Activated CD4-positive, CD25-positive, alpha-beta regulatory T cell treated with anti-CD3 and anti-CD28 coated beads, Interleukin-2, amount 50 U/mL, for 16 hours (primary cell): ENCODE measurements at regions not wholly inside any gene's neighbourhood (a gene's known extent, or its start where the extent isn't known, plus 50 kb on each side); places are given as distances from the start of the nearest gene placed in this dataset.

Experiments
- DNase-seq: peaks from one replicate; pipeline ENCODE4 v3.0.0-alpha.2; 2020; ENCODE audit warnings: low read depth, low spot score

- no peak for DNase-seq
Measured at GRCh38 chr3:70899816-70900215, 587.4 kb upstream of the MDFIC2 start.

- DNase-seq = no peak
Measured at GRCh38 chr3:70890020-70890394, 577.6 kb upstream of the MDFIC2 start.

- no peak for DNase-seq
Measured at GRCh38 chr3:70889162-70890019, 577.0 kb upstream of the MDFIC2 start.

GRCh38 chr3:70885636-70886035 is 573.2 kb upstream of the MDFIC2 start:
- DNase-seq = no peak

GRCh38 chr3:70882104-70882503 is 569.7 kb upstream of the MDFIC2 start:
- DNase-seq = no peak

GRCh38 chr3:70880421-70880820 is 568.0 kb upstream of the MDFIC2 start:
- no peak for DNase-seq

- DNase-seq = no peak
Measured at GRCh38 chr3:70876154-70876553, 563.7 kb upstream of the MDFIC2 start.

- no peak for DNase-seq
Measured at GRCh38 chr3:70874196-70874595, 561.8 kb upstream of the MDFIC2 start.

- no peak for DNase-seq
Measured at GRCh38 chr3:70873686-70874085, 561.2 kb upstream of the MDFIC2 start.

GRCh38 chr3:70871909-70872656 is 559.6 kb upstream of the MDFIC2 start:
- no peak for DNase-seq

GRCh38 chr3:70870576-70870975 is 558.1 kb upstream of the MDFIC2 start:
- no peak for DNase-seq

- DNase-seq = no peak
Measured at GRCh38 chr3:70868561-70868960, 556.1 kb upstream of the MDFIC2 start.

GRCh38 chr3:70863049-70863448 is 550.6 kb upstream of the MDFIC2 start:
- DNase-seq = no peak

- no peak for DNase-seq
Measured at GRCh38 chr3:70861855-70862254, 549.4 kb upstream of the MDFIC2 start.

- no peak for DNase-seq
Measured at GRCh38 chr3:70861234-70861633, 548.8 kb upstream of the MDFIC2 start.

- DNase-seq = no peak
Measured at GRCh38 chr3:70857916-70858315, 545.5 kb upstream of the MDFIC2 start.

GRCh38 chr3:70856414-70857162 is 544.1 kb upstream of the MDFIC2 start:
- no peak for DNase-seq

- DNase-seq = no peak
Measured at GRCh38 chr3:70855149-70855548, 542.7 kb upstream of the MDFIC2 start.

- no peak for DNase-seq
Measured at GRCh38 chr3:70854108-70854507, 541.7 kb upstream of the MDFIC2 start.

- no peak for DNase-seq
Measured at GRCh38 chr3:70853161-70853944, 540.9 kb upstream of the MDFIC2 start.

GRCh38 chr3:70849911-70850699 is 537.7 kb upstream of the MDFIC2 start:
- DNase-seq = no peak
